ENCODE measurements at regions not wholly inside any gene's neighbourhood (a gene's known extent, or its start where the extent isn't known, plus 50 kb on each side); places are given as distances from the start of the nearest gene placed in this dataset.

- Histone ChIP-seq H3K9me2 (ENCODE audit: insufficient read depth) (peaks cover 7% of the 10 kb centered on the region; the same call in 1 of the 2 replicates), H3K4me1 (ENCODE audit: insufficient read depth) (peaks cover 18% of the 10 kb centered on the region), H3K36me3 (ENCODE audit: insufficient read depth) (no peaks in the 10 kb centered on the region), H2AFZ (no peak overlapping the region), H3K4me2 (no peak overlapping the region), H3K27ac (ENCODE audit: low read depth) (no peak overlapping the region), H3K79me2 (replicated peaks; ENCODE audit: insufficient read depth) (no peaks in the 10 kb centered on the region), H3K27me3 (ENCODE audit: insufficient read depth) (no peaks in the 10 kb centered on the region), H4K20me1 (replicated peaks; ENCODE audit: insufficient read depth) (no peaks in the 10 kb centered on the region), H3F3A (replicated peaks; ENCODE audit: low read depth) (no peaks in the 10 kb centered on the region), H3K4me3 (no peak overlapping the region)
- peaks cover 9% of the 10 kb centered on the region for H3K4me1 Mint-ChIP-seq
- no peak for TF ChIP-seq CTCF (conservative IDR thresholded peaks at IDR 0.05; ENCODE audit: low read depth in 2 of 2)
- TF ChIP-seq POLR2AphosphoS5 (IDR thresholded peaks at IDR 0.05; ENCODE audit: low read depth) = no peak
- no peak overlapping the region for H3K27ac Mint-ChIP-seq
- DNase-seq (ENCODE audit: low spot score) = no peak
- ATAC-seq = no peak
- no peaks in the 10 kb centered on the region for H3K9me3 Mint-ChIP-seq
- no peak overlapping the region for H3K4me3 Mint-ChIP-seq
- H3K36me3 Mint-ChIP-seq (ENCODE audit: low read depth) = no peaks in the 10 kb centered on the region
- H3K27me3 Mint-ChIP-seq (ENCODE audit: insufficient read depth, low read depth, poor library complexity) = no peaks in the 10 kb centered on the region
These were observed 273.3 kb downstream of the QDPR start for GRCh38 chr4:17238633-17239032.

DNA sequence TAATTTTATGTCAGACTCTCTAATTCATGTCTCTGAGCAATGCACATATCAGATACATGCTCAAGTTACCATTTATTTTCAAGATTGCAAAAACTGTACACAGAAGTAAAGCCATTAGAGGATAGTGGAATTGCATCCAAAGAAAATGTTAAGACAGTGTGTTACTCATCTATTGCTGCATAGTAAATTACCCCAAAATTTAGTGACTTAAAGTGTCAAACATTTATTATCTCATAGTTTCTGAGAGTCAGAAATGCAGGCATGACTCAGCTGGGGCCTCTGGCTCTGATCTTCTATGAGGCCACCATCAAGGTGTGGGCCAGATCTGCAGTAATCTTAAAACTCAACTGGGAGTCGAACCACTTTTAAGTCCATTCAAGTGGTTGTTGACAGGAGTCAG is 275.2 kb downstream of the QDPR start:
- no peaks in the 10 kb centered on the region for H3F3A ChIP-seq (replicated peaks; ENCODE audit: low read depth)
- H3K4me3 Mint-ChIP-seq = no peak overlapping the region
- no peak overlapping the region for H2AFZ ChIP-seq
- no peak overlapping the region for H3K27ac Mint-ChIP-seq
- no peak overlapping the region for H3K27ac ChIP-seq (ENCODE audit: low read depth)
- H3K4me1 Mint-ChIP-seq = peaks cover 13% of the 10 kb centered on the region
- no peaks in the 10 kb centered on the region for H3K36me3 Mint-ChIP-seq (ENCODE audit: low read depth)
- no peaks in the 10 kb centered on the region for H4K20me1 ChIP-seq (replicated peaks; ENCODE audit: insufficient read depth)
- H3K4me1 ChIP-seq (ENCODE audit: insufficient read depth) = peaks cover 16% of the 10 kb centered on the region
- H3K27me3 ChIP-seq (ENCODE audit: insufficient read depth) = no peaks in the 10 kb centered on the region
- ATAC-seq = no peak
- no peaks in the 10 kb centered on the region for H3K9me2 ChIP-seq (ENCODE audit: insufficient read depth)
- no peak overlapping the region for H3K4me3 ChIP-seq
- DNase-seq (ENCODE audit: low spot score) = no peak
- no peak overlapping the region for H3K4me2 ChIP-seq
- H3K9me3 Mint-ChIP-seq = no peaks in the 10 kb centered on the region
- peaks cover 1% of the 10 kb centered on the region for H3K27me3 Mint-ChIP-seq (ENCODE audit: insufficient read depth, low read depth, poor library complexity)
- H3K36me3 ChIP-seq (ENCODE audit: insufficient read depth) = no peaks in the 10 kb centered on the region
- H3K79me2 ChIP-seq (replicated peaks; ENCODE audit: insufficient read depth) = no peaks in the 10 kb centered on the region
- TF ChIP-seq JUNB (IDR thresholded peaks at IDR 0.05; ENCODE audit: unreplicated experiment) = no peak
- TF ChIP-seq EZH2 (IDR thresholded peaks at IDR 0.05; ENCODE audit: low read depth, unreplicated experiment) = no peak
- TF ChIP-seq POLR2AphosphoS5 (IDR thresholded peaks at IDR 0.05; ENCODE audit: low read depth) = no peak
- TF ChIP-seq, protein P1, sequence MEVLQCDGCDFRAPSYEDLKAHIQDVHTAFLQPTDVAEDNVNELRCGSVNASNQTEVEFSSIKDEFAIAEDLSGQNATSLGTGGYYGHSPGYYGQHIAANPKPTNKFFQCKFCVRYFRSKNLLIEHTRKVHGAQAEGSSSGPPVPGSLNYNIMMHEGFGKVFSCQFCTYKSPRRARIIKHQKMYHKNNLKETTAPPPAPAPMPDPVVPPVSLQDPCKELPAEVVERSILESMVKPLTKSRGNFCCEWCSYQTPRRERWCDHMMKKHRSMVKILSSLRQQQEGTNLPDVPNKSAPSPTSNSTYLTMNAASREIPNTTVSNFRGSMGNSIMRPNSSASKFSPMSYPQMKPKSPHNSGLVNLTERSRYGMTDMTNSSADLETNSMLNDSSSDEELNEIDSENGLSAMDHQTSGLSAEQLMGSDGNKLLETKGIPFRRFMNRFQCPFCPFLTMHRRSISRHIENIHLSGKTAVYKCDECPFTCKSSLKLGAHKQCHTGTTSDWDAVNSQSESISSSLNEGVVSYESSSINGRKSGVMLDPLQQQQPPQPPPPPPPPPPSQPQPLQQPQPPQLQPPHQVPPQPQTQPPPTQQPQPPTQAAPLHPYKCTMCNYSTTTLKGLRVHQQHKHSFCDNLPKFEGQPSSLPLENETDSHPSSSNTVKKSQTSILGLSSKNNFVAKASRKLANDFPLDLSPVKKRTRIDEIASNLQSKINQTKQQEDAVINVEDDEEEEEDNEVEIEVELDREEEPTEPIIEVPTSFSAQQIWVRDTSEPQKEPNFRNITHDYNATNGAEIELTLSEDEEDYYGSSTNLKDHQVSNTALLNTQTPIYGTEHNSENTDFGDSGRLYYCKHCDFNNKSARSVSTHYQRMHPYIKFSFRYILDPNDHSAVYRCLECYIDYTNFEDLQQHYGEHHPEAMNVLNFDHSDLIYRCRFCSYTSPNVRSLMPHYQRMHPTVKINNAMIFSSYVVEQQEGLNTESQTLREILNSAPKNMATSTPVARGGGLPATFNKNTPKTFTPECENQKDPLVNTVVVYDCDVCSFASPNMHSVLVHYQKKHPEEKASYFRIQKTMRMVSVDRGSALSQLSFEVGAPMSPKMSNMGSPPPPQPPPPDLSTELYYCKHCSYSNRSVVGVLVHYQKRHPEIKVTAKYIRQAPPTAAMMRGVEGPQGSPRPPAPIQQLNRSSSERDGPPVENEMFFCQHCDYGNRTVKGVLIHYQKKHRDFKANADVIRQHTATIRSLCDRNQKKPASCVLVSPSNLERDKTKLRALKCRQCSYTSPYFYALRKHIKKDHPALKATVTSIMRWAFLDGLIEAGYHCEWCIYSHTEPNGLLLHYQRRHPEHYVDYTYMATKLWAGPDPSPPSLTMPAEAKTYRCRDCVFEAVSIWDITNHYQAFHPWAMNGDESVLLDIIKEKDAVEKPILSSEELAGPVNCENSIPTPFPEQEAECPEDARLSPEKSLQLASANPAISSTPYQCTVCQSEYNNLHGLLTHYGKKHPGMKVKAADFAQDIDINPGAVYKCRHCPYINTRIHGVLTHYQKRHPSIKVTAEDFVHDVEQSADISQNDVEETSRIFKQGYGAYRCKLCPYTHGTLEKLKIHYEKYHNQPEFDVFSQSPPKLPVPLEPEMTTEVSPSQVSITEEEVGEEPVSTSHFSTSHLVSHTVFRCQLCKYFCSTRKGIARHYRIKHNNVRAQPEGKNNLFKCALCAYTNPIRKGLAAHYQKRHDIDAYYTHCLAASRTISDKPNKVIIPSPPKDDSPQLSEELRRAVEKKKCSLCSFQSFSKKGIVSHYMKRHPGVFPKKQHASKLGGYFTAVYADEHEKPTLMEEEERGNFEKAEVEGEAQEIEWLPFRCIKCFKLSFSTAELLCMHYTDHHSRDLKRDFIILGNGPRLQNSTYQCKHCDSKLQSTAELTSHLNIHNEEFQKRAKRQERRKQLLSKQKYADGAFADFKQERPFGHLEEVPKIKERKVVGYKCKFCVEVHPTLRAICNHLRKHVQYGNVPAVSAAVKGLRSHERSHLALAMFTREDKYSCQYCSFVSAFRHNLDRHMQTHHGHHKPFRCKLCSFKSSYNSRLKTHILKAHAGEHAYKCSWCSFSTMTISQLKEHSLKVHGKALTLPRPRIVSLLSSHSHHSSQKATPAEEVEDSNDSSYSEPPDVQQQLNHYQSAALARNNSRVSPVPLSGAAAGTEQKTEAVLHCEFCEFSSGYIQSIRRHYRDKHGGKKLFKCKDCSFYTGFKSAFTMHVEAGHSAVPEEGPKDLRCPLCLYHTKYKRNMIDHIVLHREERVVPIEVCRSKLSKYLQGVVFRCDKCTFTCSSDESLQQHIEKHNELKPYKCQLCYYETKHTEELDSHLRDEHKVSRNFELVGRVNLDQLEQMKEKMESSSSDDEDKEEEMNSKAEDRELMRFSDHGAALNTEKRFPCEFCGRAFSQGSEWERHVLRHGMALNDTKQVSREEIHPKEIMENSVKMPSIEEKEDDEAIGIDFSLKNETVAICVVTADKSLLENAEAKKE (CRISPR knock-in tag; IDR thresholded peaks at IDR 0.05) = no peak
- no peak for TF ChIP-seq NANOG (IDR thresholded peaks at IDR 0.05; ENCODE audit: borderline replicate concordance)
- TF ChIP-seq STAT1 (IDR thresholded peaks at IDR 0.05; ENCODE audit: unreplicated experiment) = no peak
- TF ChIP-seq EZH2phosphoT487 (IDR thresholded peaks at IDR 0.05; ENCODE audit: unreplicated experiment) = no peak
- no peak for TF ChIP-seq ZNF331 (CRISPR knock-in tag; IDR thresholded peaks at IDR 0.05; ENCODE audit: low read depth)
- no peak for TF ChIP-seq CTCF (conservative IDR thresholded peaks at IDR 0.05; ENCODE audit: low read depth in 2 of 2)

All from GM23338 (cell line).